GM13977 (cell line): ENCODE measurements at regions not wholly inside any gene's neighbourhood (a gene's known extent, or its start where the extent isn't known, plus 50 kb on each side); places are given as distances from the start of the nearest gene placed in this dataset.

Experiments used
- DNase-seq: peaks from one replicate; pipeline ENCODE4 v3.0.0; 2012; ENCODE audit warnings: low spot score
- CTCF ChIP-seq: IDR thresholded peaks from 2 replicates; pipeline ENCODE4 v1.5.1; 2012; ENCODE audit warnings: mild to moderate bottlenecking, control low read depth; ENCODE audit not compliant: insufficient read depth; ENCODE audit errors: extremely low read depth, missing control alignments
- in situ Hi-C: fragments of 300-500 bp; cut with MboI; formaldehyde crosslinking; loops from one replicate; pipeline ENCODE4 v1.12.0; 2022; ENCODE audit warnings: low sequenced_read_pairs, low pct_unique_long_range_greater_than_20kb, mixed read lengths, inconsistent platforms; ENCODE audit not compliant: unreplicated experiment

DNA sequence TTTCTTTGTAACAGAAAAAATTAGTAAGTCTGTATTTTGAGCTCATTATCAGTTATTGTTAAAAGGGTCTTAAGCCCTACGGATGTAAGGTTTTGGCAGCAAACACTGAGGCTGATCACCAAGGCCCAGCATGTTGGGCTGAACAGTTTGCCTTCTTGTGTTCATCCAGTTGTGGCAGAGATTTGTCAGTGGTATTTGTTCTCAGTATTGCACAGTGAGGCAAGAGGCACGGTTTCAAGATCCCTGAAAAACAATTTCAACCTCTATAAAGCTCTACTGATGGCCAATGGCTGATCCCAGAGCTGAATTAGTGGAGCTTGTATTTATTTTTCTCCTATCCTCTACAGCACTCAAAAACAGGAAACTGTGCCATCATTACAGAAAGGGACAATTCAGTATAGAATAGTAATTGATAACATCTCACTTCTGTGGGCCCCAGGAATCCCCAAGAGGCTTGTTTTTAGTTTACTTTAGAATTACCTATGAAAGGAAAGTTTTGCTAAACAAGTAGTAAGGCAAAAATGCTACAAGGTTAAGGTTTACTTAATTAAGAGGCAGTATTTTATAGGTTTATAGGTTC, 191.8 kb upstream of the RAB4A start:
- no peak for TF ChIP-seq CTCF
- no peak for DNase-seq
- in situ Hi-C loops: no loop called here

- TF ChIP-seq CTCF: no peak
- in situ Hi-C loops: no loop called here
- no peak for DNase-seq
Measured at GRCh38 chr1:229080361-229080760, 190.6 kb upstream of the RAB4A start.

GRCh38 chr1:229085291-229085690, 185.6 kb upstream of the RAB4A start:
- in situ Hi-C loops: no loop called here
- TF ChIP-seq CTCF: no peak
- no peak for DNase-seq

- no peak for DNase-seq
- TF ChIP-seq CTCF: no peak
- in situ Hi-C loops: no loop called here
Measured at GRCh38 chr1:229086091-229086490, 184.8 kb upstream of the RAB4A start.

DNA sequence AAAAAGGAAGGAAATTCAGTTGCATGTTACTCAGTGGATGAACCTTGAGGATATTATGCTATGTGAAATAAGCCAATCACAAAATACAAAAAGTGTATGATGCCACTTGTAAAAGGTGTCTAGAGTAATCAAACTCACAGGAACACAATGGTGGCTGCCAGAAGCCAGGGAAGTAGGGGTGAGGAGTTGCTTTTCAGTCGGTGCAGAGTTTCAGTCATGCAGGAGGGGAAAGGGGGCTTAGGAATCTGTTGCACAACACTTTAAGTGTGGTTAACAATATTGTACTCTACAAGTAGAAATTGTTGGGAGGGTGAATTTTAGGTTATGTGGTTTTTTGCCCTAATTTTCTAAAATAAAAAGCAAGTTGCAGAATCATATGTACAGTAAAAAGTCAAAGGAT, 184.2 kb upstream of the RAB4A start:
- DNase-seq: no peak
- in situ Hi-C loops: no loop called here
- TF ChIP-seq CTCF: no peak

- in situ Hi-C loops: no loop called here
- no peak for DNase-seq
- no peak for TF ChIP-seq CTCF
Measured at GRCh38 chr1:229087339-229087738, 183.6 kb upstream of the RAB4A start.

DNA sequence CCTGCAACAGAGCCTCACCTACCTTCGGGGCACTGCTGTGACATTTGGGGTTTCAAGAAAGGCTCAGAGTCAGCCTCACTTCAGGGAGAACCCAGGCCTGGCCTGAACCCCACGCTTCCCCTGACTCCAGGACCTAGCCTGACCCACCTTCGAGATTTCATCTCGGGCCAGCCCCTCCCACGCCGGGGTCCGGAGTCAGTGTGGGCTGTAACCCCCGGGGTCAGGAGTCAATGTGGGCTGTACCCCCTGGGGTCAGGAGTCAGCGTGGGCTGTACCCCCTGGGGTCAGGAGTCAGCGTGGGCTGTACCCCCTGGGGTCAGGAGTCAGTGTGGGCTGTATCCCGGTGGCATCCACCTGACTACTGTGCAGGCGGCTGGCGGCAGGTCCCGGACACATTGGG, 183.0 kb upstream of the RAB4A start:
- TF ChIP-seq CTCF: no peak
- in situ Hi-C loops: no loop called here
- DNase-seq: no peak
